GM23248 (cell line): ENCODE measurements at regions not wholly inside any gene's neighbourhood (a gene's known extent, or its start where the extent isn't known, plus 50 kb on each side); places are given as distances from the start of the nearest gene placed in this dataset.

Source experiments
- DNase-seq: peaks from one replicate; pipeline ENCODE4 v3.0.0-alpha.2; 2015
- H2AFZ ChIP-seq: fragments of 200-600 bp; sonication (generic); 2 replicates; pipeline ENCODE4 v1.6.1; 2016; ENCODE audit warnings: antibody characterized with exemption
- H3F3A ChIP-seq: fragments of 200-600 bp; sonication (generic); 2 replicates; pipeline ENCODE4 v1.6.1; 2016; ENCODE audit warnings: mild to moderate bottlenecking, antibody characterized with exemption, mixed run types; ENCODE audit not compliant: insufficient read depth
- H3K27ac ChIP-seq: fragments of 200-600 bp; sonication (generic); 2 replicates; pipeline ENCODE4 v1.5.1; 2016; ENCODE audit warnings: mild to moderate bottlenecking
- H3K27me3 ChIP-seq: fragments of 200-600 bp; sonication (generic); replicated peaks from 2 replicates; pipeline ENCODE4 v1.6.1; 2016; ENCODE audit warnings: mild to moderate bottlenecking; ENCODE audit not compliant: insufficient read depth
- H3K36me3 ChIP-seq: fragments of 200-600 bp; sonication (generic); 2 replicates; pipeline ENCODE4 v1.6.1; 2016; ENCODE audit warnings: low read depth, mild to moderate bottlenecking
- H3K4me1 ChIP-seq: fragments of 200-600 bp; sonication (generic); 2 replicates; pipeline ENCODE4 v1.6.1; 2016; ENCODE audit warnings: mild to moderate bottlenecking; ENCODE audit not compliant: insufficient read depth
- H3K4me2 ChIP-seq: fragments of 200-600 bp; sonication (generic); one replicate; pipeline ENCODE4 v1.6.1; 2016; ENCODE audit warnings: mild to moderate bottlenecking; ENCODE audit not compliant: unreplicated experiment
- H3K4me3 ChIP-seq: fragments of 200-600 bp; sonication (generic); 2 replicates; pipeline ENCODE4 v1.5.1; 2016; ENCODE audit warnings: mild to moderate bottlenecking
- H3K79me2 ChIP-seq: fragments of 200-600 bp; sonication (generic); 2 replicates; pipeline ENCODE4 v1.6.1; 2016; ENCODE audit warnings: mild to moderate bottlenecking; ENCODE audit not compliant: insufficient read depth
- H3K9ac ChIP-seq: fragments of 200-600 bp; sonication (generic); 2 replicates; pipeline ENCODE4 v1.6.1; 2016; ENCODE audit warnings: mild to moderate bottlenecking
- H3K9me2 ChIP-seq: fragments of 200-600 bp; sonication (generic); 2 replicates; pipeline ENCODE4 v1.6.1; 2016; ENCODE audit warnings: mixed run types, mild to moderate bottlenecking, moderate library complexity; ENCODE audit not compliant: insufficient read depth
- H3K9me3 ChIP-seq: fragments of 200-600 bp; sonication (generic); one replicate; pipeline ENCODE4 v1.6.1; 2017; ENCODE audit warnings: low read depth
- H4K20me1 ChIP-seq: fragments of 200-600 bp; sonication (generic); 2 replicates; pipeline ENCODE4 v1.6.0; 2016; ENCODE audit not compliant: insufficient read depth
- EZH2 ChIP-seq: fragments of 200-600 bp; sonication (generic); IDR thresholded peaks from 2 replicates; pipeline ENCODE4 v1.6.1; 2018; ENCODE audit warnings: antibody characterized with exemption, mild to moderate bottlenecking; ENCODE audit not compliant: insufficient read depth, poor library complexity, severe bottlenecking
- EZH2phosphoT487 ChIP-seq: fragments of 200-600 bp; sonication (generic); IDR thresholded peaks from 2 replicates; pipeline ENCODE4 v1.6.1; 2018; ENCODE audit warnings: antibody characterized with exemption, moderate library complexity, mild to moderate bottlenecking, low read depth; ENCODE audit not compliant: insufficient read depth
- WGBS, 2 experiments: methylation state at CpG; one replicate each; pipeline ENCODE4 v1.1.6; 2015 to 2017; ENCODE audit warnings: low lambda C conversion rate in 2 of 2, low coverage in 1 of 2; ENCODE audit errors: missing lambda C conversion rate in 2 of 2; 5-methylcytosine and 5-hydroxymethylcytosine counted together
- in situ Hi-C: fragments of 300-500 bp; cut with MboI; formaldehyde crosslinking; loops from 2 replicates; pipeline ENCODE4 v1.15.0; 2020

DNA sequence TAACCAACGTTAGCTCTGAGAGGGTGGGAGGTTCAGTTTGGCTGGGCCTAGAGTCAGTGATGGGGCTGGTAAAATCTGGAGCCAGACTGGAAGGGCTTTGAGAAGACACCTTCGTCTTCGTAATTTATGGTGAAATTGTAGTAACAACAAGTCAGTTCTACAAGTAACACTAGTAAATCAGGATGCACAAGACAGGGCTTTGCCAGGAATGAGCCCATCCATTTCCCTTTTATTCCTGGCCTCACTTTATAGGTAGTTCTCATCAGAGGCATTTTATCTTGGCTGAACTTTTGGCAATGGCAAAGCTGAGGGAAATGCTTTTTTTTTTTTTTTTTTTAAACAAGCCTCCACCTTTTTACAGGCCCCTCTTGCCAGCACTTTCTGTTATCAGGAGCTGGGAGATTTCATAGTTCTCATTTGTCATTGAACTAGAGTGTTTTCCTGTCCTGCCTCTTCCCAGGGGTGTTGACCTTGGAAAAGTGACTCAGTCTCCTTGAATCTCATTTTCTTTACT is 110.5 kb upstream of the KLF4 start:
- H3K36me3 ChIP-seq, result no peaks in the 10 kb centered on the region
- H3K27me3 ChIP-seq, result no peaks in the 10 kb centered on the region
- no peaks in the 10 kb centered on the region for H3K79me2 ChIP-seq
- in situ Hi-C loops, result no loop called here
- H3K4me1 ChIP-seq, result no peaks in the 10 kb centered on the region
- H3F3A ChIP-seq, result no peaks in the 10 kb centered on the region
- TF ChIP-seq EZH2 (no peak), EZH2phosphoT487 (no peak)
- H3K9me3 ChIP-seq, result no peaks in the 10 kb centered on the region
- no peak overlapping the region for H3K27ac ChIP-seq
- no peak overlapping the region for H3K4me3 ChIP-seq
- DNase-seq, result no peak
- no peak overlapping the region for H3K9ac ChIP-seq
- H2AFZ ChIP-seq, result no peak overlapping the region
- WGBS, 2 experiments, result 66 to 70% methylated on average over 3 of the region's 3 CpGs
- no peaks in the 10 kb centered on the region for H3K9me2 ChIP-seq
- no peak overlapping the region for H3K4me2 ChIP-seq
- H4K20me1 ChIP-seq, result no peaks in the 10 kb centered on the region

DNA sequence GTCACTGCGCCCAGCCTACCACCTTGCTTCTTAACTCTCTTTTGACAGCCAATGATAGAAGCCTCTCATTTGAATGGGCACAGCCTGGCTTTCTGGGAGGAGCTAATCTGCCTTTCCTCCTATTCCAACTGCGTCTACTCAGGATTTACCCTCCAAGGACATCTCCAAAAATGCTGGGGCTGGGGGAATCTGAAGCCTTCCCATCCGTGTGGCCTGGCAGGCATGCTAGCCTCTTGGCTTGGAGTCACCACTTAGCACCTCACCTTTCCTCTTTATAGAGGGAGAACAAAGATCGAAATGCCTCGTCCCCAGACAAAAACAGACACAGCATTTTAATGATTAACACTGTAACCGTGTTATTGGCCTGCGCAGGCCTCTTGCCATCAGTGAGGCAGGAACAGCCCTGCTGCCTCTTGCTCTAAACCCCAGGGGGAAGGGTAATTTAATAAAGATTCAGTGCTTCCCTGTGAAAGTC is 108.2 kb upstream of the KLF4 start:
- no peaks in the 10 kb centered on the region for H3K79me2 ChIP-seq
- WGBS, 2 experiments, result 83% methylated on average over 7 of the region's 7 CpGs
- in situ Hi-C loops, result no loop called here
- no peaks in the 10 kb centered on the region for H3F3A ChIP-seq
- H3K9me2 ChIP-seq, result no peaks in the 10 kb centered on the region
- H3K9ac ChIP-seq, result no peak overlapping the region
- no peak overlapping the region for H3K27ac ChIP-seq
- DNase-seq, result no peak
- no peaks in the 10 kb centered on the region for H4K20me1 ChIP-seq
- no peak overlapping the region for H3K4me2 ChIP-seq
- TF ChIP-seq EZH2phosphoT487 (no peak), EZH2 (no peak)
- H3K36me3 ChIP-seq, result no peaks in the 10 kb centered on the region
- no peaks in the 10 kb centered on the region for H3K4me1 ChIP-seq
- H3K9me3 ChIP-seq, result no peaks in the 10 kb centered on the region
- no peaks in the 10 kb centered on the region for H3K27me3 ChIP-seq
- H2AFZ ChIP-seq, result no peak overlapping the region
- no peak overlapping the region for H3K4me3 ChIP-seq

DNA sequence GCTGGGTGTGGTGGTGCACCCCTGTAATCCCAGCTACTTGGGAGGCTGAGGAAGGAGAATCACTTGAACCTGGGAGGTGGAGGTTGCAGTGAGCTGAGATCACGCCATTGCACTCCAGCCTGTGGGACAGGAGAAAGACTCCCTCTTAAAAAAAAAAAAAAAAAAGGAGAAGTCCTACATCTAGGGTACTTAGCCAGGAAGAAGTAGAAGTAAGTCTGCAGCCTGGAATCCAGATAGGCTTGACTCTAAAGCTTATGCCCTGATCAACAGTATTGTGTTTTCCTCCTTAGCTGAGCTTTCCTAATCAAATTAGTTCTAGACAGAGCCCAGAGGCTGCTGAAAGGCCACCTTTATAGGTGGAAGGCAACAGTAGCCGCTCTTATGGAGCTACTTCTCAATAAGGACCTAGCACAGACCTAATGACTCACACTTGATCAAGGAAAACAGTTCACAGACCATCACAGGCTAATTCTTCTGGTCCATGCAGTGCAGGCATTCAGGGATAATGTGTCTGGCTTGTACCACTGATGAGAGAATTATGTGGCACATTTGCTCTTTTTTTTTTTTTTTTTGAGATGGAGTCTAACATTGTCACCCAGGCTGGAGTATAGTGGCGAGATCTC is 105.5 kb upstream of the KLF4 start:
- no peak overlapping the region for H3K4me2 ChIP-seq
- no peak for TF ChIP-seq EZH2phosphoT487
- TF ChIP-seq EZH2, result no peak
- WGBS, 2 experiments, result 81 to 84% methylated on average over 3 of the region's 3 CpGs
- H4K20me1 ChIP-seq, result no peaks in the 10 kb centered on the region
- H3K4me1 ChIP-seq, result no peaks in the 10 kb centered on the region
- no peaks in the 10 kb centered on the region for H3K79me2 ChIP-seq
- in situ Hi-C loops, result no loop called here
- DNase-seq, result no peak
- H3K27me3 ChIP-seq, result no peaks in the 10 kb centered on the region
- H3K27ac ChIP-seq, result no peak overlapping the region
- no peak overlapping the region for H3K4me3 ChIP-seq
- no peaks in the 10 kb centered on the region for H3K36me3 ChIP-seq
- no peak overlapping the region for H2AFZ ChIP-seq
- H3K9ac ChIP-seq, result no peak overlapping the region
- H3F3A ChIP-seq, result no peaks in the 10 kb centered on the region
- no peaks in the 10 kb centered on the region for H3K9me2 ChIP-seq
- no peaks in the 10 kb centered on the region for H3K9me3 ChIP-seq

GRCh38 chr9:107593224-107593870 is 103.8 kb upstream of the KLF4 start:
- Histone ChIP-seq H4K20me1 (no peaks in the 10 kb centered on the region), H3K4me3 (no peak overlapping the region), H3K9me2 (no peaks in the 10 kb centered on the region), H2AFZ (no peak overlapping the region), H3K4me2 (no peak overlapping the region), H3K9me3 (no peaks in the 10 kb centered on the region), H3K36me3 (no peaks in the 10 kb centered on the region), H3K27me3 (no peaks in the 10 kb centered on the region), H3K27ac (no peak overlapping the region), H3K9ac (no peak overlapping the region), H3F3A (no peaks in the 10 kb centered on the region), H3K79me2 (no peaks in the 10 kb centered on the region), H3K4me1 (no peaks in the 10 kb centered on the region)
- WGBS, 2 experiments, result 64 to 73% methylated on average over 3 of the region's 3 CpGs
- DNase-seq, result no peak
- in situ Hi-C loops, result no loop called here
- TF ChIP-seq EZH2, result no peak
- no peak for TF ChIP-seq EZH2phosphoT487
